ENCODE measurements at regions not wholly inside any gene's neighbourhood (a gene's known extent, or its start where the extent isn't known, plus 50 kb on each side); places are given as distances from the start of the nearest gene placed in this dataset.
A peak's percentile ranks its signal among the peaks of the same experiment; 100 is the strongest.

GRCh38 chr21:31604591-31605190 is 54.8 kb upstream of the SOD1 start:
- peak; percentile 81 to 95 (median 88) for TF ChIP-seq CTCF (IDR thresholded peaks at IDR 0.05)
- no peak for TF ChIP-seq POLR2A (IDR thresholded peaks at IDR 0.05)
